IPS-20b (cell line): ENCODE measurements at regions not wholly inside any gene's neighbourhood (a gene's known extent, or its start where the extent isn't known, plus 50 kb on each side); places are given as distances from the start of the nearest gene placed in this dataset.
"Not testable (repeated sequence)": the region's sequence is repeated elsewhere in the genome, so short reads cannot be mapped to it uniquely, and the experiment has no call there.

Experiments used
- H3K27ac ChIP-seq: one replicate; pipeline ENCODE4 v1.5.1; 2013; ENCODE audit warnings: low read length
- H3K27me3 ChIP-seq: 2 replicates; pipeline ENCODE4 v1.6.1; 2013; ENCODE audit warnings: mild to moderate bottlenecking, low read length, inconsistent platforms; ENCODE audit not compliant: insufficient read depth
- H3K36me3 ChIP-seq: 2 replicates; pipeline ENCODE4 v1.6.1; 2013; ENCODE audit warnings: low read depth, mild to moderate bottlenecking, inconsistent platforms, low read length, moderate library complexity; ENCODE audit not compliant: insufficient read depth
- H3K4me1 ChIP-seq: 2 replicates; pipeline ENCODE4 v1.6.1; 2013; ENCODE audit warnings: mild to moderate bottlenecking, control low read depth, inconsistent platforms, low read length, moderate library complexity; ENCODE audit not compliant: insufficient read depth
- H3K4me3 ChIP-seq: 2 replicates; pipeline ENCODE4 v1.5.1; 2013; ENCODE audit warnings: mild to moderate bottlenecking, low read length, inconsistent platforms
- H3K9ac ChIP-seq: 2 replicates; pipeline ENCODE4 v1.6.1; 2013; ENCODE audit warnings: low read depth, mild to moderate bottlenecking, inconsistent platforms, low read length, moderate library complexity
- H3K9me3 ChIP-seq: 2 replicates; pipeline ENCODE4 v1.6.1; 2013; ENCODE audit warnings: mild to moderate bottlenecking, low read depth, low read length, inconsistent platforms; ENCODE audit not compliant: insufficient read depth

DNA sequence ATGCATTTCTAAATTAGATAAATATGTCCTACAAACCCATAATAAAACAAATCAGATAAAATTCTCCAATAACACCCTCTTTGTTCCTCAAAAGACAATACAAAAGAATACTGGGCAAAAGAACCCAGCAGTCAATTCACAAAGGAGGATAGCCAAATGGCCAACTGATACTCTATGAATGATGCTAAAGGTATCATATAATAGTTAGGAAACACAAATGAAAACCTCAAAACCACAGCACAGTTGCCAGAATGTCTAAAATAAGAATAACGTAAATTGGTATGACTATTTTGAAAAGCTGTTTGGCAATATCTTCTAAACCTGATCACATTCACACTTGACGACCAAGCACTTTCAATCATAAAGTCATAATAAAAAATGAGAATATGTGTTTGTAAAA lies 315.4 kb downstream of the CDH7 start:
- Histone ChIP-seq H3K9me3 (peaks cover 8% of the 10 kb centered on the region; the same call in 1 of the 2 replicates), H3K27me3 (no peaks in the 10 kb centered on the region), H3K36me3 (no peaks in the 10 kb centered on the region), H3K27ac (no peak overlapping the region), H3K4me3 (no peak overlapping the region), H3K9ac (no peak overlapping the region), H3K4me1 (no peaks in the 10 kb centered on the region)

DNA sequence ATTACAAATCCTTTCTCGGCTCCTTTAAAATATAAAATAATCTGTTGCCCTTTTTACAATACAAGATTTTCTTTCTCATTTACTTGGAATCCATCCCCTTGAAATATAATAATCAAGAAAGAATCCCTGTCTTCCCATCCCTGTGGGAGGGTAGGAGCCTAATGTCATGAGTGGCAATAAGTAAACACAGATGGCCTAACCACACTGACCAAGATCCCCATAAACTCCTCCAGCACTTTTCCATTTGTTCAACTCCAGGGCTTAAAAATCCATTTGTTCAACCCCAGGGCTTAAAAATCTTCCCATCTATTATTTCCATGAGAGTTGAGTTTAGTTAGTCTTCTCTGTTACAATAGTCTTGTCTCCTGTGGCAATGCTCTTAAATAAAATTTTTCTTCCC lies 297.6 kb downstream of the CDH7 start:
- H3K27ac ChIP-seq: no peak overlapping the region
- H3K27me3 ChIP-seq: no peaks in the 10 kb centered on the region
- no peaks in the 10 kb centered on the region for H3K4me1 ChIP-seq
- no peaks in the 10 kb centered on the region for H3K9me3 ChIP-seq
- no peak overlapping the region for H3K4me3 ChIP-seq
- no peak overlapping the region for H3K9ac ChIP-seq
- H3K36me3 ChIP-seq: no peaks in the 10 kb centered on the region

DNA sequence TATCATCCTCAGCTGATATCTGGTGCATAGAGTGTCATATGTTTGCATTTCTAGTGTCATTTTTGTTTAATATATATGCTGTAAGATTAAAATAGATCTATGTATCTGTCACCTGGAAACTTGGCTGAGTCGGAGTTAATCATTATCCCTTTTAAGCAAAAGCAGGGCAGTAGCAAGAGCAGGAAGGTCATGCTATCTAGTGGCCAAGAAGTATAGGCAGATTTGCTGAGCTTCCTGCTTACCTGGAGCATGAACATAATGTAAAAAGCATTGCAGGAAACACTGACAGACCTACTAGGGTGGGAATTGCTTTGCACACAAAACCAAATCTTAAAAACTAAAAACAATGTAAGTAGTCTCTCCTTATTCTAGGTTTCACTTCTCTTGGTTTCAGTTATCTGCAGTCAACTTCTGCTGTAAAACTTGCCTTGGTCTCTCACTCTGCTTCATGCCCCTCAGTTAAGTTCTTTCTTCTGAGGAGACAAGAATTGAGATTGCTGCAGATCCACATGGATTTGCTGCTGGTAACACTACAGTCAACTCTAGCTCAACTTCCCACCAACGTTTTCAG lies 295.3 kb downstream of the CDH7 start:
- Histone ChIP-seq H3K4me1 (no peaks in the 10 kb centered on the region), H3K27me3 (no peaks in the 10 kb centered on the region), H3K4me3 (no peak overlapping the region), H3K9me3 (no peaks in the 10 kb centered on the region), H3K27ac (no peak overlapping the region), H3K9ac (no peak overlapping the region), H3K36me3 (no peaks in the 10 kb centered on the region)

DNA sequence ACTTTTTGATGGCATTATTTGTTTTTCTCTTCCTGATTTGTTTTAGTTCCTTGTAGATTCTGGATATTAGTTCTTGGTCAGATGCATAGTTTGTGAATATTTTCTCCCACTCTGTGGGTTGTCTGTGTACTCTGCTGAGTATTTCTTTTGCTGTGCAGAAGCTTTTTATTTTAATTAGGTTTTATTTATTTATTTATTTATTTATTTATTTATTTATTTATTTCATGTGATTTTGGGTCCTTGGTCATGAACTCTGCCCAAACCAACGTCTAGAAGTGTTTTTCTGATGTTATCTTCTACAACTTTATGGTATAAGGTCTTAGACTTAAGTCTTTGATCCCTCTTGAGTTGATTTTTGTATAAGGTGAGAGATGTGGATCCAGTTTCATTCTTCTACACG lies 292.2 kb downstream of the CDH7 start:
- Histone ChIP-seq H3K4me1 (no peaks in the 10 kb centered on the region), H3K27ac (no peak overlapping the region), H3K4me3 (no peak overlapping the region), H3K27me3 (no peaks in the 10 kb centered on the region), H3K36me3 (no peaks in the 10 kb centered on the region), H3K9me3 (peaks cover 9% of the 10 kb centered on the region; the same call in 1 of the 2 replicates), H3K9ac (no peak overlapping the region)

DNA sequence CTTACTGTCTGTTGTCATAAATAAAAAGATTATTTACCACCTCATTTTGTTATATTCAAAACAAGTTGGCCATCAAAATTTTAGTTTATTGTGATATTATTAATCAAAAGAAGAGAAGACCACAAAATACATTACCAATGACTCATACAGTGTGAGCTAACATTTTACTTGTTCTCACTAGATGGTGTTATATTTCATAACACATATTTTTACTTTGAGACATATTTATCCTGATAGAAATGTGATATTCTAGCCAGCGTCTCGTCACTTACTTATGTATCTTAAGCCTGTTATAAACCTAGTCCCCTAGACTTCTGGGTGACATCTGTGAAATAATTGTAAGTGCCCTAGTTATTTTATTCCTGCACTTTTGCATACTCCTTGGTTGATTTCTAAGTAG lies 263.2 kb downstream of the CDH7 start:
- H3K36me3 ChIP-seq: no peaks in the 10 kb centered on the region
- peaks cover 11% of the 10 kb centered on the region for H3K4me1 ChIP-seq

DNA sequence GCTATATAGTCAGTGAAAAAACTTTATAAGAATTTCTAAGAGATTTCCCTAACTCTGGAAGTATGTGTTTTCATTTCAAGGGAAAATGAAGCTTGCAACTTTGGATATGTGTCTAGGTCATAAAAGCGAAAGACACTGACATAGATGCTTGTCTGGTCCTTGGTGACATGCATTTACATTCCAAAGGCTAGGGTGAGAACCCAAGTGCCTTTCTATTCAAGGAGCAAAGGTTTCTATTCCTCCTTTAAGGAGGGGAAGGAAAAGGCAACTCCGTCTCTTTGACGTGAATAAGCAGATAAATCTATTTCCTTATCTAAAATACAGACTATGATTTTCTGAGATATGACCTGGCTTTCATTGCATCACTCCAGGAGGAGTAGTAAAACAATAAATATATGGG lies 261.1 kb downstream of the CDH7 start:
- H3K27me3 ChIP-seq: no peaks in the 10 kb centered on the region
- H3K36me3 ChIP-seq: no peaks in the 10 kb centered on the region
- H3K9ac ChIP-seq: no peak overlapping the region
- H3K4me1 ChIP-seq: 0 out of 2 replicates have a peak, but pooled peaks cover 2% of the 10 kb centered on the region
- H3K27ac ChIP-seq: no peak overlapping the region
- H3K4me3 ChIP-seq: no peak overlapping the region
- no peaks in the 10 kb centered on the region for H3K9me3 ChIP-seq

More for the DNA sequence above, 263.2 kb downstream of the CDH7 start:
- no peaks in the 10 kb centered on the region for H3K27me3 ChIP-seq
- H3K27ac ChIP-seq: no peak overlapping the region
- H3K4me3 ChIP-seq: no peak overlapping the region
- H3K9me3 ChIP-seq: no peaks in the 10 kb centered on the region
- H3K9ac ChIP-seq: no peak overlapping the region

DNA sequence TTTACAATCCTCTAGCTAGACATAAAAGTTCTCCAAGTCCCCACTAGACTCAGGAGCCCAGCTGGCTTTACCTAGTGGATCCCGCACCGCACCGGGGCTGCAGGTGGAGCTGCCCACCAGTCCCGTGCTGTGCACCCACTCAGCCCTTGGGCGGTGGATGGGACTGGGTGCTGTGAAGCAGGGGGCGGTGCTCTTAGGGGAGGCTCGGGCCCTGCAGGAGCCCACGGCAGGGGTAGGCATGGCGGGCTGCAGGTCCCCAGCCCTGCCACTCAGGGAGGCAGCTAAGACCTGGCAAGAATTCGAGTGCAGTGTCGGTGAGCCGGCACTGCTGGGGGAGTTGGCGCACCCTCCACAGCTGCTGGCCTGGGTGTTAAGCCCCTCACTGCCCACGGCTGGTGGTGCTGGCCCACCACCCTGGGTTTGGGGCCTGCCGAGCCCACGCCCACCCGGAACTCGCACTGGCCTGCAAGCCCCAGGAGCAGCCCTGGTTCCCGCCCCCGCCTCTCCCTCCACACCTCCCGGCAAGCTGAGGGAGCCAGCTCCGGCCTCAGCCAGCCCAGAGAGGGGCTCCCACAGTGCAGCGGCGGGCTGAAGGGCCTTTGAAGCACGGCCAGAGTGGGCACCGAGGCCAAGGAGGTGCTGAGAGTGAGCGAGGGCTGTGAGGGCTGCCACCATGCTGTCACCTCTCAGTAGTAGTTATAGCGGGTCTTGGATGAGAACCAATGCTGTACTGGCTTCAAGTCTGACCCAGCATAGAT lies 255.2 kb downstream of the CDH7 start:
- Histone ChIP-seq H3K27ac (no peak overlapping the region), H3K36me3 (no peaks in the 10 kb centered on the region), H3K9ac (no peak overlapping the region), H3K4me3 (no peak overlapping the region), H3K9me3 (no peaks in the 10 kb centered on the region), H3K27me3 (no peaks in the 10 kb centered on the region), H3K4me1 (no peaks in the 10 kb centered on the region)

DNA sequence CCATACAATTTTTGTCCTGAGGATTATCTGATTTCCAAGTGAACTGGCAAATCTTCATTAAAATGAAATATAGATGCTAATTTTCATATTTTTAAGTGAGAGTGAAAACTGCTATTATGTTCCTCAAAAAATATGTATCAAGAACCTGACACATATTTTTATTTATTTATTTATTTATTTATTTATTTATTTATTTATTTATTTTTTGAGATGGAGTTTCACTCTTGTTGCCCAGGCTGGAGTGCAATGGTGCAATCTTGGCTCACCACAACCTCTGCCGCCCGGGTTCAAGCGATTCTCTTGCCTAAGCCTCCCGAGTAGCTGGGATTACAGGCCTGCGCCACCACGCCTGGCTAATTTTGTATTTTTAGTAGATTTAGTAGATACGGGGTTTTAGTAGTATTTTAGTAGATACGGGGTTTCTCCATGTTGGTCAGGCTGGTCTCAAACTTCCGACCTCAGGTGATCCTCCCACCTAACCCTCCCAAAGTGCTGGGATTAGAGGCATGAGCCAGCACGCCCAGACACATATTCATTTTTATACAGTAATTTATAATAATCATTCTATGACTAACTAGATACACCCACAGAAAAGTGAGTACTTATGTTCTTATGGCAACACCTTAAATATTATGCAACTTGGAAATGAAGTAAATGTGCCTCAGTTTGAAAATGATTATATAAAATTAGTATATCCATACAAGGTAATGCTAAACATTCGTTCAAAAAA lies 248.3 kb downstream of the CDH7 start:
- not testable (repeated sequence) for H3K4me3 ChIP-seq, H3K9me3 ChIP-seq, H3K27ac ChIP-seq, H3K9ac ChIP-seq, H3K4me1 ChIP-seq, H3K36me3 ChIP-seq, H3K27me3 ChIP-seq

DNA sequence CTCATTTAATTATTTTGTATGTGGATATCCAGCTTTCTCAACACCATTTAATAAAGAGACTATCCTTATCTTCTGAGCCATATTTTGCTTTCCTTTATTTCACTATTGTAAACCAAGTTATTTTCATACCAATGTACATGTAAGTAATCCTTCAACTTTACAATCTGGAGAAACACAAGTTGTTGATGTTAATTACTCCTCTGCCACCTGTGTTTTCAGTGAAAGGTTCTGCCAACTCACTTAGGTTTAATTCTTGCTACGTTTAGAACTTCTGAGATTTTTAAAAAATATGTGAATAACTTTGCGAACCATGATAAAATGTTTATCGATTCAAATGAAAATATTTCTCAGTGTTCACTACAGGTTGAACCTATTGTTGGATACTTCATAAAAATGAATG lies 244.4 kb downstream of the CDH7 start:
- H3K27ac ChIP-seq: no peak overlapping the region
- H3K4me3 ChIP-seq: no peak overlapping the region
- H3K4me1 ChIP-seq: no peaks in the 10 kb centered on the region
- no peaks in the 10 kb centered on the region for H3K36me3 ChIP-seq
- no peaks in the 10 kb centered on the region for H3K27me3 ChIP-seq
- no peaks in the 10 kb centered on the region for H3K9me3 ChIP-seq
- H3K9ac ChIP-seq: no peak overlapping the region

DNA sequence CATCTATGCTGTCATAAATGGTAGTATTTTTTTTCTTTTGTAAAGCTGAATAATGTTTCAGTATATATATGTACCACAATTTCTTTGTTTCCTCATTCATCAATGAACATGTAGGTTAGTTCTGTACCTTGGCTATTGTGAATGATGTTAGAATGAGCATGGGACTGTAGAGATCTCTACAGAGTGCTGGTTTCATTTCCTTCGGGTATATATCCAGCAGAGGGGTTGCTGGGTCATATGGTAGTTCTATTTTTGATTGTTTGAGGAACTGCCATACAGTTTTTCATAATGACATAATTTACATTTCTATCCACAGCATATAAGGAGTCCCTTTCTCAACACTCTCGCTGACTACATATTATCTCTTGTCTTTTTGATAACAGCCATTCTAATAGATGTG lies 243.5 kb downstream of the CDH7 start:
- Histone ChIP-seq H3K27ac (no peak overlapping the region), H3K27me3 (no peaks in the 10 kb centered on the region), H3K36me3 (no peaks in the 10 kb centered on the region), H3K4me1 (no peaks in the 10 kb centered on the region), H3K9me3 (no peaks in the 10 kb centered on the region), H3K4me3 (no peak overlapping the region), H3K9ac (no peak overlapping the region)

DNA sequence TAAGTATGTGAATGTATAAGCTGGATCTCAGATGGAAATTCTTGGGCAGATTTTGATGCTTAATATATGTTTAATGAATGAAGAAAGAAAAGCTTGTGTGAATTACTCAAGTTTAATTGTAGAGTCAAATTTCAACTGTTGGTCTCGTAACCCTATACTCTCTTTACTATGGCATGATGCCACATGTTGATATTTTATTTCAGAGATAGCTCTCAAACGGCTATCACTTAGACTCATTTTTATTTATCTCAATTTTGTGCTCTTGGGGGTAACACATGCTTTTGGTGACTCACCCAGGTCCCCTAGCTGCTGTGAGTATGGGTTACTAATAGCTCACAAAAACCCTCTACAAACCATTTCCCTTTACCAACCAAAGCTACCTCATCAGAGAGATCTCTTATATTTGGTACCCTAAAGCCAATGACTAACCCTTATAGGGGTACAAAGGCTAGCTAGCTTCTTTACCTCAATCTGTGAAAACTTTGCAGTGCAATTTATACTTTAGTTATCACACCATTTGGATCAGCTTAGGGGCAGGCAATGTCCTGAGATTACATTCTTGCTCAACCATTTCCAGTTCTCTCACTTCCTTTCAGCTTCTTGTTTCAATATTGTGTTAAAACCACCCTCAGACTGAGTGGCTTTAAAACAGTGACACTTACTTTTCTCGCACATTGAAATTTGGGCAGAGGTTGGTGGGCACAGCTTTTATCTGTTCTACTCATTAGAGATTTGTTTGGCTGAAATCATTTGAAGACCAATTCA lies 240.3 kb downstream of the CDH7 start:
- H3K9ac ChIP-seq: no peak overlapping the region
- no peak overlapping the region for H3K4me3 ChIP-seq
- H3K36me3 ChIP-seq: no peaks in the 10 kb centered on the region
- no peak overlapping the region for H3K27ac ChIP-seq
- H3K27me3 ChIP-seq: no peaks in the 10 kb centered on the region
- no peaks in the 10 kb centered on the region for H3K9me3 ChIP-seq
- peaks cover 9% of the 10 kb centered on the region; the same call in 1 of the 2 replicates for H3K4me1 ChIP-seq
